Adrenal gland (tissue), 9 donors: ENCODE measurements at regions not wholly inside any gene's neighbourhood (a gene's known extent, or its start where the extent isn't known, plus 50 kb on each side); places are given as distances from the start of the nearest gene placed in this dataset.

Experiments
- DNase-seq, 7 donors: peaks; one replicate each; pipeline ENCODE4 v3.0.0-alpha.2; 2019 to 2020
- H3K27ac ChIP-seq, 5 donors: fragments of 200-600 bp; sonication (generic) in 4 of 5; 1 replicate in 3 of 5; 2 replicates in 2 of 5; pipeline versions ENCODE4 v1.5.1 to v1.8.0; 2016 to 2020; ENCODE audit warnings: mild to moderate bottlenecking in 1 of 5
- H3K27me3 ChIP-seq: fragments of 200-600 bp; 2 replicates; pipeline ENCODE4 v1.8.0; 2021
- H3K36me3 ChIP-seq, 2 donors: fragments of 200-600 bp; replicated peaks in 1 of 2; 1 replicate in 1 of 2; 2 replicates in 1 of 2; pipeline versions ENCODE4 v1.5.1 to v1.8.0; 2018 to 2022
- H3K4me1 ChIP-seq, 2 donors: fragments of 200-600 bp; replicated peaks in 1 of 2; 1 replicate in 1 of 2; 2 replicates in 1 of 2; pipeline versions ENCODE4 v1.5.1 to v1.8.0; 2018 to 2021
- H3K4me3 ChIP-seq, 4 donors: fragments of 200-600 bp; sonication (generic) in 3 of 4; one replicate each; pipeline ENCODE4 v1.5.1; 2016 to 2018
- H3K9me3 ChIP-seq, 3 donors: fragments of 200-600 bp; sonication (generic) in 1 of 3; replicated peaks in 1 of 3; 1 replicate in 2 of 3; 2 replicates in 1 of 3; pipeline versions ENCODE4 v1.5.1 to v1.8.0; 2016 to 2021
- CTCF ChIP-seq, 6 experiments: fragments of 450-650 bp in 4 of 6; fragments of 200-600 bp in 2 of 6; sonication (generic) in 1 of 6; IDR thresholded peaks; 1 replicate in 5 of 6; 2 replicates in 1 of 6; pipeline versions ENCODE4 v1.5.1 to v1.8.0; 2016 to 2021; ENCODE audit warnings: antibody characterized with exemption in 6 of 6, mild to moderate bottlenecking in 2 of 6, moderate library complexity in 1 of 6
- POLR2A ChIP-seq, 2 donors: fragments of 450-650 bp; IDR thresholded peaks; one replicate each; pipeline ENCODE4 v1.6.1; 2017; ENCODE audit warnings: antibody characterized with exemption in 2 of 2, mild to moderate bottlenecking in 2 of 2, moderate library complexity in 1 of 2
- WGBS, 4 donors: extraction: QIAGEN DNeasy Blood & Tissue Kit in 2 of 4; methylation state at CpG; one replicate each; pipeline versions ENCODE4 v1.1.5 to v1.1.7; 2013 to 2017; 5-methylcytosine and 5-hydroxymethylcytosine counted together
- intact Hi-C, 2 donors: fragments of 100-400 bp; cut with DNase I; formaldehyde crosslinking; loops; one replicate each; pipeline versions ENCODE4 v1.14.1 to v1.15.0; 2022 to 2023
- donor health status: healthy with polysubstance abuse.
- donor health status: Bipolar disorder and iron deficiency.
- donor health status: DM: yes; HTN: yes; CAD: no.
- donor health status: DM: no; HTN: no; CAD: no.
- donor health status: DM: no; HTN: no; CAD: no.

GRCh38 chr3:150277444-150277843 lies 130.7 kb upstream of the TSC22D2 start:
- Histone ChIP-seq H3K27me3 (peaks cover 5% of the 10 kb centered on the region), H3K9me3 (no peaks in the 10 kb centered on the region), H3K4me3 (no peak overlapping the region), H3K4me1 (no peaks in the 10 kb centered on the region), H3K36me3 (no peaks in the 10 kb centered on the region), H3K27ac (no peak overlapping the region)
- intact Hi-C loops = no loop called here
- TF ChIP-seq CTCF (IDR thresholded peaks at IDR 0.05) (no peak), POLR2A (IDR thresholded peaks at IDR 0.05) (no peak)
- DNase-seq = no peak

GRCh38 chr3:150275941-150276340 lies 132.2 kb upstream of the TSC22D2 start:
- H3K9me3 ChIP-seq = no peaks in the 10 kb centered on the region
- 53 to 65% (median 59%) methylated on average over 3 of the region's 3 CpGs for WGBS, 4 donors
- intact Hi-C loops = no loop called here

GRCh38 chr3:150274372-150274771 lies 133.7 kb upstream of the TSC22D2 start:
- Histone ChIP-seq H3K27me3 (peaks cover 5% of the 10 kb centered on the region), H3K4me3 (no peak overlapping the region), H3K27ac (no peak overlapping the region), H3K36me3 (no peaks in the 10 kb centered on the region), H3K4me1 (no peaks in the 10 kb centered on the region), H3K9me3 (no peaks in the 10 kb centered on the region)
- no peak for DNase-seq
- 85 to 91% (median 86%) methylated on average over 3 of the region's 3 CpGs for WGBS, 4 donors
- TF ChIP-seq POLR2A (IDR thresholded peaks at IDR 0.05) (no peak), CTCF (IDR thresholded peaks at IDR 0.05) (no peak)
- intact Hi-C loops = no loop called here

More at GRCh38 chr3:150275941-150276340, 132.2 kb upstream of the TSC22D2 start:
- Histone ChIP-seq H3K36me3 (no peaks in the 10 kb centered on the region), H3K4me1 (no peaks in the 10 kb centered on the region), H3K4me3 (no peak overlapping the region), H3K27me3 (peaks cover 5% of the 10 kb centered on the region), H3K27ac (no peak overlapping the region)
- DNase-seq = no peak
- no peak for TF ChIP-seq CTCF (IDR thresholded peaks at IDR 0.05)
- no peak for TF ChIP-seq POLR2A (IDR thresholded peaks at IDR 0.05)

GRCh38 chr3:150273396-150273795 lies 134.7 kb upstream of the TSC22D2 start:
- intact Hi-C loops = no loop called here
- no peak for TF ChIP-seq POLR2A (IDR thresholded peaks at IDR 0.05)
- TF ChIP-seq CTCF (IDR thresholded peaks at IDR 0.05) = no peak
- Histone ChIP-seq H3K4me3 (no peak overlapping the region), H3K27me3 (peaks cover 5% of the 10 kb centered on the region), H3K4me1 (no peaks in the 10 kb centered on the region), H3K36me3 (no peaks in the 10 kb centered on the region), H3K9me3 (no peaks in the 10 kb centered on the region), H3K27ac (no peak overlapping the region)
- no peak for DNase-seq
- WGBS, 4 donors = 59 to 79% (median 72%) methylated on average over 2 of the region's 2 CpGs
